Liver (tissue), 3 donors: ENCODE measurements at regions not wholly inside any gene's neighbourhood (a gene's known extent, or its start where the extent isn't known, plus 50 kb on each side); places are given as distances from the start of the nearest gene placed in this dataset.

Experiments used
- ATF3 ChIP-seq: IDR thresholded peaks from 2 replicates; pipeline ENCODE4 v1.6.1; 2016; ENCODE audit warnings: antibody characterized with exemption
- CTCF ChIP-seq: fragments of 150-350 bp; IDR thresholded peaks from 2 replicates; pipeline ENCODE4 v1.5.1; 2017; ENCODE audit warnings: improper control_type of control experiment, low read depth, low read length; ENCODE audit not compliant: missing input control
- EGR1 ChIP-seq, 2 donors: IDR thresholded peaks; 2 replicates each; pipeline ENCODE4 v1.6.1; 2016 to 2018; ENCODE audit warnings: antibody characterized with exemption in 2 of 2, low read depth in 2 of 2
- FOXA1 ChIP-seq: IDR thresholded peaks from 2 replicates; pipeline ENCODE4 v1.6.1; 2016; ENCODE audit warnings: antibody characterized with exemption
- HNF4A ChIP-seq, 2 donors: conservative IDR thresholded peaks; 2 replicates each; pipeline ENCODE4 v1.6.1; 2016; ENCODE audit warnings: antibody characterized with exemption in 2 of 2, mild to moderate bottlenecking in 2 of 2
- JUND ChIP-seq, 2 donors: IDR thresholded peaks; 2 replicates each; pipeline ENCODE4 v1.6.1; 2016; ENCODE audit warnings: antibody characterized with exemption in 2 of 2
- RAD21 ChIP-seq, 2 donors: IDR thresholded peaks; 2 replicates each; pipeline ENCODE4 v1.6.1; 2016; ENCODE audit warnings: antibody characterized with exemption in 2 of 2, mild to moderate bottlenecking in 2 of 2
- REST ChIP-seq: IDR thresholded peaks from 2 replicates; pipeline ENCODE4 v1.6.1; 2016; ENCODE audit warnings: antibody characterized with exemption, mild to moderate bottlenecking
- SP1 ChIP-seq: IDR thresholded peaks from 2 replicates; pipeline ENCODE4 v1.6.1; 2018; ENCODE audit warnings: antibody characterized with exemption, mild to moderate bottlenecking
- TAF1 ChIP-seq: conservative IDR thresholded peaks from 2 replicates; pipeline ENCODE4 v1.6.1; 2016; ENCODE audit warnings: antibody characterized with exemption, mild to moderate bottlenecking
- donor health status: healthy.
- donor health status: healthy.

- TF ChIP-seq CTCF (no peak), HNF4A (conservative IDR thresholded peaks at IDR 0.05) (no peak), REST (no peak), FOXA1 (no peak), RAD21 (IDR thresholded peaks at IDR 0.05) (no peak), JUND (IDR thresholded peaks at IDR 0.05) (no peak), ATF3 (no peak), EGR1 (IDR thresholded peaks at IDR 0.05; ENCODE audit: low read depth in 2 of 2) (no peak), TAF1 (no peak), SP1 (no peak)
Observed at GRCh38 chr2:193701484-193701883, 1506.8 kb upstream of the TMEFF2 start.
